ENCODE measurements at regions not wholly inside any gene's neighbourhood (a gene's known extent, or its start where the extent isn't known, plus 50 kb on each side); places are given as distances from the start of the nearest gene placed in this dataset.

DNA sequence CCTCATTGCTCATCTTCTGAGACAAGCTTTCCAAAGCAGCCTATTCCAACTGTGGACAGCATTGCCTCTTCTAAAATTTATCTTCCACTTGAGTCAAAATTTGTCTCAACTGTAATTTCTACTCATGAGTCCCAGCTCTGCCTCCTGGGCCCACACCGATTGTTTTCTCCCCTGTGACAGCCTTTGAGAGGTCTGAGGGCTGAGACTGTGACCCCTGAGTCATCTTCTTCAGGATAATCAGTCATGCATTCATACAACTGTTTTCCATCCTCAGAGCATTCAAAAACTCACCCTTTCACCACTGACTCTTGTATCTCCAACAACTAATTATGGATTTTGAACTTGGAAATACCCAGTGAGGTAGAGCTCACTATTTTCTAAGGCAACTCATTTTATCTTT is 228.1 kb downstream of the EDA2R start:
- Histone ChIP-seq H3K23ac (ENCODE audit: insufficient read length, low read depth, low read length) (no peak overlapping the region), H2BK120ac (ENCODE audit: low read depth, low read length, poor library complexity, severe bottlenecking) (no peak overlapping the region), H3K79me1 (ENCODE audit: insufficient read depth, low read depth, low read length, poor library complexity, severe bottlenecking) (no peaks in the 10 kb centered on the region), H4K20me1 (ENCODE audit: control insufficient read depth, insufficient read depth, insufficient read length) (no peaks in the 10 kb centered on the region), H3T11ph (ENCODE audit: low read length) (no peak overlapping the region), H2BK12ac (ENCODE audit: insufficient read length, low read depth, low read length) (no peak overlapping the region), H3K27me3 (ENCODE audit: insufficient read depth, low read length) (no peaks in the 10 kb centered on the region), H2BK20ac (ENCODE audit: low read depth, low read length, poor library complexity, severe bottlenecking) (no peak overlapping the region), H3K23me2 (ENCODE audit: insufficient read length, low read depth, low read length, poor library complexity, severe bottlenecking) (no peaks in the 10 kb centered on the region), H3K56ac (ENCODE audit: insufficient read length, low read depth, low read length) (no peak overlapping the region), H2BK5ac (ENCODE audit: insufficient read length, low read length) (no peak overlapping the region), H3K4ac (ENCODE audit: low read depth, low read length) (no peak overlapping the region), H3K4me1 (ENCODE audit: insufficient read depth, low read length) (no peaks in the 10 kb centered on the region), H2BK15ac (ENCODE audit: low read depth, low read length) (no peak overlapping the region), H3K27ac (ENCODE audit: insufficient read length, low read depth, low read length) (no peak overlapping the region), H3K14ac (ENCODE audit: insufficient read depth, low read length) (no peak overlapping the region), H3K79me2 (ENCODE audit: insufficient read depth, low read length) (no peaks in the 10 kb centered on the region), H2AK5ac (ENCODE audit: insufficient read length, low read length) (no peak overlapping the region), H3K9ac (ENCODE audit: extremely low read depth, insufficient read length, low read length) (no peak overlapping the region), H3K4me2 (ENCODE audit: insufficient read depth, insufficient read length, low read length) (no peak overlapping the region), H3K18ac (ENCODE audit: insufficient read length, low read depth, low read length) (no peak overlapping the region), H4K8ac (replicated peaks; ENCODE audit: insufficient read length, low read depth, low read length) (no peak overlapping the region), H3K9me3 (ENCODE audit: control insufficient read depth, low read depth, low read length) (peaks cover 75% of the 10 kb centered on the region), H4K91ac (ENCODE audit: insufficient read length, low read depth, low read length) (no peak overlapping the region), H4K5ac (ENCODE audit: insufficient read length, low read depth, low read length) (no peak overlapping the region), H2AFZ (ENCODE audit: low read length) (no peak overlapping the region)
- H3K4me3 Mint-ChIP-seq: no peak overlapping the region
- peaks cover 2 to 22% (median 5%) of the 10 kb centered on the region in 3 experiments; a peak in 5 of 7 replicates for H3K36me3 Mint-ChIP-seq (ENCODE audit: insufficient read depth in 1 of 3, low read depth in 3 of 3)
- H3K27me3 Mint-ChIP-seq (ENCODE audit: low read depth): no peaks in the 10 kb centered on the region
- H3K4me1 Mint-ChIP-seq: no peaks in the 10 kb centered on the region
- DNase-seq: no peak
- TF ChIP-seq CTCF (conservative IDR thresholded peaks at IDR 0.05): no peak
- whole genome bisulfite sequencing (ENCODE audit: extremely low coverage, insufficient read length, low lambda C conversion rate): no CpG with 5 or more reads among the region's 1 CpG
- peaks cover 90% of the 10 kb centered on the region in 2 experiments for H3K9me3 Mint-ChIP-seq
- H3K27ac Mint-ChIP-seq: no peak overlapping the region
